Mesenchymal stem cell (in vitro differentiated cells and primary cell): ENCODE measurements at regions not wholly inside any gene's neighbourhood (a gene's known extent, or its start where the extent isn't known, plus 50 kb on each side); places are given as distances from the start of the nearest gene placed in this dataset.

ENCODE experiments used
- DNase-seq: peaks from one replicate; pipeline ENCODE4 v3.0.0-alpha.2; 2013
- H2AFZ ChIP-seq: one replicate; pipeline ENCODE4 v1.6.1; 2013; ENCODE audit warnings: low read depth, mild to moderate bottlenecking, control low read depth, inconsistent platforms, low read length, moderate library complexity
- H2AK5ac ChIP-seq: 2 replicates; pipeline ENCODE4 v1.6.1; 2013; ENCODE audit warnings: low read length, moderate library complexity, mild to moderate bottlenecking, inconsistent platforms; ENCODE audit not compliant: severe bottlenecking
- H2BK120ac ChIP-seq: one replicate; pipeline ENCODE4 v1.6.1; 2013; ENCODE audit warnings: low read depth, mild to moderate bottlenecking, inconsistent platforms, low read length, moderate library complexity
- H2BK12ac ChIP-seq, 2 experiments: one replicate each; pipeline ENCODE4 v1.6.1; 2013; ENCODE audit warnings: inconsistent platforms in 2 of 2, low read length in 2 of 2, mild to moderate bottlenecking in 2 of 2, moderate library complexity in 2 of 2, control low read depth in 1 of 2
- H2BK15ac ChIP-seq: one replicate; pipeline ENCODE4 v1.6.1; 2013; ENCODE audit warnings: mild to moderate bottlenecking, low read depth, inconsistent platforms; ENCODE audit not compliant: poor library complexity, severe bottlenecking
- H2BK5ac ChIP-seq: 2 replicates; pipeline ENCODE4 v1.6.1; 2013; ENCODE audit warnings: low read depth, mild to moderate bottlenecking, low read length, control low read depth, inconsistent platforms; ENCODE audit not compliant: poor library complexity, severe bottlenecking
- H3K14ac ChIP-seq, 2 experiments: one replicate each; pipeline ENCODE4 v1.6.1; 2013; ENCODE audit warnings: inconsistent platforms in 2 of 2, low read length in 2 of 2, control low read depth in 1 of 2, mild to moderate bottlenecking in 1 of 2, moderate library complexity in 1 of 2
- H3K18ac ChIP-seq, 2 experiments: one replicate each; pipeline ENCODE4 v1.6.1; 2013; ENCODE audit warnings: inconsistent platforms in 2 of 2, low read length in 2 of 2, control low read depth in 1 of 2, low read depth in 1 of 2, mild to moderate bottlenecking in 1 of 2
- H3K23ac ChIP-seq, 2 experiments: one replicate each; pipeline ENCODE4 v1.6.1; 2013; ENCODE audit warnings: inconsistent platforms in 2 of 2, low read length in 2 of 2, mild to moderate bottlenecking in 2 of 2, moderate library complexity in 2 of 2, control low read depth in 1 of 2
- H3K27ac ChIP-seq: 2 replicates; pipeline ENCODE4 v1.5.1; 2013; ENCODE audit warnings: mild to moderate bottlenecking, moderate library complexity, low read length, control low read depth, inconsistent platforms; ENCODE audit not compliant: poor library complexity, severe bottlenecking
- H3K27me3 ChIP-seq, 2 experiments: 2 replicates each; pipeline versions ENCODE4 v1.6.1 to v1.7.0; 2013; ENCODE audit warnings: low read length in 2 of 2, mild to moderate bottlenecking in 2 of 2, moderate library complexity in 2 of 2, control low read depth in 1 of 2, inconsistent platforms in 1 of 2; ENCODE audit not compliant: control insufficient read depth in 1 of 2, insufficient read depth in 1 of 2
- H3K36me3 ChIP-seq, 2 experiments: 2 replicates each; pipeline versions ENCODE4 v1.6.1 to v1.7.0; 2013; ENCODE audit warnings: low read length in 2 of 2, control low read depth in 1 of 2, inconsistent platforms in 1 of 2, low read depth in 1 of 2, mild to moderate bottlenecking in 1 of 2; ENCODE audit not compliant: insufficient read depth in 2 of 2, control insufficient read depth in 1 of 2
- H3K4ac ChIP-seq, 2 experiments: one replicate each; pipeline ENCODE4 v1.6.1; 2013; ENCODE audit warnings: inconsistent platforms in 2 of 2, low read length in 2 of 2, mild to moderate bottlenecking in 2 of 2, moderate library complexity in 2 of 2, control low read depth in 1 of 2, low read depth in 1 of 2
- H3K4me1 ChIP-seq: 2 replicates; pipeline ENCODE4 v1.6.1; 2013; ENCODE audit warnings: low read depth, low read length, control low read depth; ENCODE audit not compliant: control insufficient read depth, insufficient read depth
- H3K4me2 ChIP-seq: 2 replicates; pipeline ENCODE4 v1.6.1; 2013; ENCODE audit warnings: low read length, mild to moderate bottlenecking, inconsistent platforms; ENCODE audit not compliant: poor library complexity, severe bottlenecking
- H3K4me3 ChIP-seq, 2 experiments: 2 replicates each; pipeline versions ENCODE4 v1.5.1 to v1.7.0; 2013; ENCODE audit warnings: low read length in 2 of 2, mild to moderate bottlenecking in 2 of 2, control low read depth in 1 of 2, low read depth in 1 of 2; ENCODE audit not compliant: insufficient read depth in 1 of 2
- H3K79me1 ChIP-seq: replicated peaks from 2 replicates; pipeline ENCODE4 v1.6.1; 2013; ENCODE audit warnings: mild to moderate bottlenecking, control low read depth, low read length, inconsistent platforms; ENCODE audit not compliant: poor library complexity, severe bottlenecking
- H3K9ac ChIP-seq: 2 replicates; pipeline ENCODE4 v1.7.0; 2013; ENCODE audit warnings: mild to moderate bottlenecking, low read length, moderate library complexity
- H3K9me3 ChIP-seq: 2 replicates; pipeline ENCODE4 v1.7.0; 2013; ENCODE audit warnings: mild to moderate bottlenecking, low read length; ENCODE audit not compliant: control insufficient read depth
- H4K8ac ChIP-seq: one replicate; pipeline ENCODE4 v1.6.1; 2013; ENCODE audit warnings: inconsistent platforms, mild to moderate bottlenecking, low read length, moderate library complexity
- H4K91ac ChIP-seq: one replicate; pipeline ENCODE4 v1.6.1; 2013; ENCODE audit warnings: mild to moderate bottlenecking, low read length, inconsistent platforms
- WGBS: methylation state at CpG from one replicate; pipeline ENCODE4 v1.1.7; 2013; ENCODE audit warnings: mixed read lengths; 5-methylcytosine and 5-hydroxymethylcytosine counted together

DNA sequence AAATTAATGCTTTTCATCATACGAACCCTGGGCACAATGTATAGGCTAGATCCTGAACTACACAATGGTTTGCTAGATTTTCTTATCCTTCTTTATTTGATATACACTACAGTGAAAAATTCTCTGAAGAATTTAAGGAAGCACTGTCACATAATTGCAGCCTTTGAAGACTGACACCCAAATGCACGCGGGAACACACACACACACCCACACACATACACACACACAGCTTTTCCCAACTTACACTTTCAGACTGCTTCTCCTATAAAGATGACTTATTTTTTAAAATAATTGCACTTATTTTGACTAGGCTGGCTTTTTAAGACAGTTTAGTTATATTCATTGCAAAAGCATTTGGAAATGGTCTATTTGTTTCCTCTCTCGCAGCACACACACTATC is 70.0 kb upstream of the LRRN1 start:
- Histone ChIP-seq H3K14ac (no peak overlapping the region), H3K4me2 (no peak overlapping the region), H3K27me3 (no peaks in the 10 kb centered on the region), H2BK12ac (no peak overlapping the region), H2AFZ (no peak overlapping the region), H3K36me3 (no peaks in the 10 kb centered on the region), H4K91ac (no peak overlapping the region), H3K9ac (no peak overlapping the region), H3K9me3 (peaks cover 4% of the 10 kb centered on the region), H2BK120ac (no peak overlapping the region), H3K27ac (no peak overlapping the region), H3K79me1 (no peaks in the 10 kb centered on the region), H2AK5ac (no peak overlapping the region), H3K4me1 (no peaks in the 10 kb centered on the region), H2BK15ac (no peak overlapping the region), H4K8ac (no peak overlapping the region), H3K4ac (no peak overlapping the region), H2BK5ac (no peak overlapping the region), H3K23ac (no peak overlapping the region), H3K4me3 (no peak overlapping the region), H3K18ac (no peak overlapping the region)
- 62% methylated on average over 2 of the region's 4 CpGs for WGBS
- no peak for DNase-seq

DNA sequence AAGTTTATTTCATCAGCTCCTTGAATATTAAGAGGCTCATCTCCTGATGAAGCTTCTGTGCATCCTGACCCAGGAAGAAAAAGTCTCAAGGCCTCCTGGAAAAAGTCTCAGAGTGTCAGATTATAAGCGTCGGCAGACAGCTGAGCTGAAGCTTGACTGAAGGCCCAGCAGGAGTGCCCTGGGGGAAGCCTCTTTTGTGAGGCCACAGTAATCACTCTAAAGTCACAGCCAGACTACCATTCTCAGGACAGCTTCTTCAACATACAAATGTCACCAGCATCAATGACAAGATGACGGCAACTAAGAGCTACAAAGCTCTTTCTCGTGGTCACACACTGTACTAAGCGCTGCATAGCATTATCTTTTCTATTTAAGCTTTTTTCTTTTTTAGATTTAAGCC is 72.7 kb upstream of the LRRN1 start:
- Histone ChIP-seq H3K23ac (no peak overlapping the region), H3K4ac (no peak overlapping the region), H3K4me3 (no peak overlapping the region), H3K4me1 (no peaks in the 10 kb centered on the region), H3K27me3 (no peaks in the 10 kb centered on the region), H3K14ac (no peak overlapping the region), H2BK12ac (no peak overlapping the region), H3K36me3 (no peaks in the 10 kb centered on the region), H3K9me3 (no peaks in the 10 kb centered on the region), H2BK5ac (no peak overlapping the region), H2AK5ac (no peak overlapping the region), H3K27ac (no peak overlapping the region), H3K4me2 (no peak overlapping the region), H2AFZ (no peak overlapping the region), H4K91ac (no peak overlapping the region), H3K79me1 (no peaks in the 10 kb centered on the region), H2BK15ac (no peak overlapping the region), H3K18ac (no peak overlapping the region), H2BK120ac (no peak overlapping the region), H4K8ac (no peak overlapping the region), H3K9ac (no peak overlapping the region)
- DNase-seq, result no peak
- WGBS, result 57% methylated on average over 5 of the region's 5 CpGs

DNA sequence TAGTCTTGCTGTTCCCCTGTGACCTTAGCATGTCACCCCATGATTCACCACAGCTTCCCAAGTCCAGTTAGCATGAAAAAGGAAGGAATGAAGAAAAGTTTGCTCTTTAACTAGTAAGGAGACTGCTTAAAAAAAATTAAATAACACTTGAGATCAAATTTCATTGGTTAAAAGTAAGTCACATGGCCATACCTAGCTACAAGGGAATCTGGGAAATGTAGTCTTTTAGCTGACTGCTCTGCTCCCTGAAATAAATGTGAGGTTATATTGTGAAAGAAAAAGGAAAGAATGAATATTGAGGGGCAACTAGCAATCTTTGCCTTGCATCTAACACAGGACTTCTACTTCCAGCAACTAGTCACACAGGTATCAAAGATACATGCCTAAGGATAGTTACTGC is 84.7 kb upstream of the LRRN1 start:
- Histone ChIP-seq H2BK120ac (no peak overlapping the region), H3K27ac (no peak overlapping the region), H3K9ac (no peak overlapping the region), H3K79me1 (no peaks in the 10 kb centered on the region), H2AK5ac (no peak overlapping the region), H3K27me3 (no peaks in the 10 kb centered on the region), H2AFZ (no peak overlapping the region), H4K8ac (no peak overlapping the region), H3K4me1 (no peaks in the 10 kb centered on the region), H2BK15ac (no peak overlapping the region), H3K4me3 (no peak overlapping the region), H3K9me3 (peaks cover 28% of the 10 kb centered on the region), H3K36me3 (no peaks in the 10 kb centered on the region), H2BK5ac (no peak overlapping the region), H3K23ac (no peak overlapping the region), H3K4me2 (no peak overlapping the region), H2BK12ac (no peak overlapping the region), H4K91ac (no peak overlapping the region), H3K14ac (no peak overlapping the region), H3K4ac (no peak overlapping the region), H3K18ac (no peak overlapping the region)
- DNase-seq, result no peak

DNA sequence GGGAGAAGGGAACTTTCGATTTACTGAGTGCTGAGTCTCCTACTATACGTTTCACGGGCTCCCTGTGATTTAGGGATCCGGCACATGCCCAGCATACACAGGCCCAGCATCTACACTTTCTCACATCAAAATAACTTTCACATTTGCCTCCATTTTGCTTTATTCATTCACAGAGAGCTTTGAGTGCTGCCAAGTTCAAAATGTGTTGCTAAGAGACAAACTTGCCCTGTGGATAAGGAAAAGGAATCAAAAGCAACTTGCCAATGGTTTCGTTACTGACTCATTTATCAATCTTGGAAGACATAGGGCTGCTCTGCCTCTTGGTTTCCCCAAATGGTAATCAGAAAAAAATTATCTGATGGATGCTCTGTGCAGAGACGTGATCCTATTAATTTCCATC is 86.3 kb upstream of the LRRN1 start:
- H2BK15ac ChIP-seq, result no peak overlapping the region
- no peak overlapping the region for H3K4me3 ChIP-seq
- no peak overlapping the region for H3K27ac ChIP-seq
- no peaks in the 10 kb centered on the region for H3K79me1 ChIP-seq
- no peak overlapping the region for H3K4me2 ChIP-seq
- H3K4ac ChIP-seq, result no peak overlapping the region
- H3K9me3 ChIP-seq, result peaks cover 22% of the 10 kb centered on the region
- no peak overlapping the region for H4K8ac ChIP-seq
- H3K14ac ChIP-seq, result no peak overlapping the region
- 70% methylated on average over 6 of the region's 6 CpGs for WGBS
- H3K23ac ChIP-seq, result no peak overlapping the region
- H2BK120ac ChIP-seq, result no peak overlapping the region
- H3K9ac ChIP-seq, result no peak overlapping the region
- no peak overlapping the region for H2BK12ac ChIP-seq
- no peaks in the 10 kb centered on the region for H3K4me1 ChIP-seq
- no peak overlapping the region for H4K91ac ChIP-seq
- DNase-seq, result no peak
- H2BK5ac ChIP-seq, result no peak overlapping the region
- no peaks in the 10 kb centered on the region for H3K36me3 ChIP-seq
- no peak overlapping the region for H3K18ac ChIP-seq
- H2AFZ ChIP-seq, result no peak overlapping the region
- no peak overlapping the region for H2AK5ac ChIP-seq
- H3K27me3 ChIP-seq, result no peaks in the 10 kb centered on the region
